SK-N-SH treated with all-trans-retinoic acid at 6 μM for 48 hours (cell line): ENCODE measurements at regions not wholly inside any gene's neighbourhood (a gene's known extent, or its start where the extent isn't known, plus 50 kb on each side); places are given as distances from the start of the nearest gene placed in this dataset.

ENCODE experiments used
- ATAC-seq: fragments of 200-7000 bp; cut with Tn5 transposase; 3 replicates; pipeline ENCODE4 v1.9.1; 2020; ENCODE audit warnings: mild to moderate bottlenecking, moderate library complexity
- ARNTL ChIP-seq: fragments of 450-650 bp; formaldehyde crosslinking; IDR thresholded peaks from 2 replicates; pipeline ENCODE4 v1.5.0; 2020; ENCODE audit warnings: low read depth, mild to moderate bottlenecking, moderate library complexity, borderline replicate concordance
- BACH2 ChIP-seq: fragments of 250-450 bp; sonication (Bioruptor Pico); IDR thresholded peaks from 2 replicates; pipeline ENCODE4 v1.9.0; 2021; ENCODE audit warnings: mild to moderate bottlenecking, borderline replicate concordance
- CSDC2 ChIP-seq: fragments of 250-450 bp; sonication (Bioruptor Pico); IDR thresholded peaks from 2 replicates; pipeline ENCODE4 v1.5.0; 2020; ENCODE audit warnings: mild to moderate bottlenecking, moderate library complexity
- CSRNP3 ChIP-seq: fragments of 250-450 bp; sonication (Bioruptor Pico); IDR thresholded peaks from 2 replicates; pipeline ENCODE4 v1.5.1; 2021; ENCODE audit warnings: mild to moderate bottlenecking, moderate library complexity
- ESRRG ChIP-seq: fragments of 250-450 bp; sonication (Bioruptor Pico); IDR thresholded peaks from 2 replicates; pipeline ENCODE4 v1.6.1; 2021; ENCODE audit warnings: mild to moderate bottlenecking
- GLIS3 ChIP-seq: fragments of 250-450 bp; sonication (Bioruptor Pico); IDR thresholded peaks from 2 replicates; pipeline ENCODE4 v1.5.0; 2020; ENCODE audit warnings: mild to moderate bottlenecking, moderate library complexity
- ISL1 ChIP-seq: fragments of 250-450 bp; sonication (Bioruptor Pico); IDR thresholded peaks from 2 replicates; pipeline ENCODE4 v2.1.2; 2022; ENCODE audit warnings: mild to moderate bottlenecking, moderate library complexity
- OSR1 ChIP-seq: fragments of 250-450 bp; sonication (Bioruptor Pico); IDR thresholded peaks from 2 replicates; pipeline ENCODE4 v1.8.0; 2022; ENCODE audit warnings: moderate library complexity, mild to moderate bottlenecking, inconsistent platforms
- POU6F1 ChIP-seq: fragments of 250-450 bp; sonication (Bioruptor Pico); IDR thresholded peaks from 2 replicates; pipeline ENCODE4 v1.8.0; 2021; ENCODE audit warnings: low read depth, mild to moderate bottlenecking, moderate library complexity, borderline replicate concordance
- PPARA ChIP-seq: fragments of 250-450 bp; sonication (Bioruptor Pico); IDR thresholded peaks from 2 replicates; pipeline ENCODE4 v1.5.0; 2020; ENCODE audit warnings: mild to moderate bottlenecking, borderline replicate concordance
- RARB ChIP-seq: fragments of 250-450 bp; sonication (Bioruptor Pico); IDR thresholded peaks from 2 replicates; pipeline ENCODE4 v1.8.0; 2021; ENCODE audit warnings: mild to moderate bottlenecking, moderate library complexity
- SNAI2 ChIP-seq: fragments of 250-450 bp; sonication (Bioruptor Pico); IDR thresholded peaks from 2 replicates; pipeline ENCODE4 v1.5.0; 2020; ENCODE audit warnings: mild to moderate bottlenecking, moderate library complexity
- TCF4 ChIP-seq: fragments of 250-450 bp; sonication (Bioruptor Pico); IDR thresholded peaks from 2 replicates; pipeline ENCODE4 v1.8.0; 2021; ENCODE audit warnings: mild to moderate bottlenecking, moderate library complexity, borderline replicate concordance
- TOX ChIP-seq: fragments of 250-450 bp; sonication (Bioruptor Pico); IDR thresholded peaks from 2 replicates; pipeline ENCODE4 v1.8.0; 2021; ENCODE audit warnings: mild to moderate bottlenecking, moderate library complexity, borderline replicate concordance
- TSHZ2 ChIP-seq: fragments of 250-450 bp; sonication (Bioruptor Pico); IDR thresholded peaks from 2 replicates; pipeline ENCODE4 v1.5.0; 2020; ENCODE audit warnings: mild to moderate bottlenecking, moderate library complexity
- ZC3H10 ChIP-seq: fragments of 250-450 bp; sonication (Bioruptor Pico); IDR thresholded peaks from 2 replicates; pipeline ENCODE4 v1.5.1; 2021; ENCODE audit warnings: mild to moderate bottlenecking, moderate library complexity
- ZFP3 ChIP-seq: fragments of 250-450 bp; sonication (Bioruptor Pico); IDR thresholded peaks from 2 replicates; pipeline ENCODE4 v1.5.0; 2020; ENCODE audit warnings: mild to moderate bottlenecking, moderate library complexity
- ZFP30 ChIP-seq: fragments of 450-650 bp; formaldehyde crosslinking; IDR thresholded peaks from 2 replicates; pipeline ENCODE4 v1.5.0; 2022; ENCODE audit warnings: mild to moderate bottlenecking, moderate library complexity
- ZNF565 ChIP-seq: fragments of 450-650 bp; formaldehyde crosslinking; conservative IDR thresholded peaks from 2 replicates; pipeline ENCODE4 v1.5.0; 2020; ENCODE audit warnings: low read depth, mild to moderate bottlenecking, moderate library complexity
- ZNF70 ChIP-seq: fragments of 450-650 bp; formaldehyde crosslinking; IDR thresholded peaks from 2 replicates; pipeline ENCODE4 v1.5.0; 2020; ENCODE audit warnings: mild to moderate bottlenecking, moderate library complexity
- ZNF8 ChIP-seq: fragments of 450-650 bp; formaldehyde crosslinking; IDR thresholded peaks from 2 replicates; pipeline ENCODE4 v1.5.0; 2020; ENCODE audit warnings: mild to moderate bottlenecking, moderate library complexity
- TF ChIP-seq, protein P1 (sequence below): fragments of 250-450 bp; sonication (Bioruptor Pico); IDR thresholded peaks from 2 replicates; pipeline ENCODE4 v1.8.0; 2020; ENCODE audit warnings: mild to moderate bottlenecking, moderate library complexity, borderline replicate concordance

- no peak for TF ChIP-seq TSHZ2
- no peak for TF ChIP-seq BACH2 (CRISPR knock-in tag)
- TF ChIP-seq GLIS3 = no peak
- no peak for TF ChIP-seq ARNTL (CRISPR knock-in tag)
- no peak for TF ChIP-seq PPARA (CRISPR knock-in tag)
- TF ChIP-seq ZC3H10 (CRISPR knock-in tag) = no peak
- TF ChIP-seq ISL1 (CRISPR knock-in tag) = no peak
- no peak for TF ChIP-seq CSRNP3
- no peak for TF ChIP-seq ZFP3 (CRISPR knock-in tag)
- no peak for TF ChIP-seq ZNF565
- TF ChIP-seq TCF4 = no peak
- no peak for TF ChIP-seq ZNF8 (CRISPR knock-in tag)
- no peak for TF ChIP-seq CSDC2 (CRISPR knock-in tag)
- TF ChIP-seq, protein P1, sequence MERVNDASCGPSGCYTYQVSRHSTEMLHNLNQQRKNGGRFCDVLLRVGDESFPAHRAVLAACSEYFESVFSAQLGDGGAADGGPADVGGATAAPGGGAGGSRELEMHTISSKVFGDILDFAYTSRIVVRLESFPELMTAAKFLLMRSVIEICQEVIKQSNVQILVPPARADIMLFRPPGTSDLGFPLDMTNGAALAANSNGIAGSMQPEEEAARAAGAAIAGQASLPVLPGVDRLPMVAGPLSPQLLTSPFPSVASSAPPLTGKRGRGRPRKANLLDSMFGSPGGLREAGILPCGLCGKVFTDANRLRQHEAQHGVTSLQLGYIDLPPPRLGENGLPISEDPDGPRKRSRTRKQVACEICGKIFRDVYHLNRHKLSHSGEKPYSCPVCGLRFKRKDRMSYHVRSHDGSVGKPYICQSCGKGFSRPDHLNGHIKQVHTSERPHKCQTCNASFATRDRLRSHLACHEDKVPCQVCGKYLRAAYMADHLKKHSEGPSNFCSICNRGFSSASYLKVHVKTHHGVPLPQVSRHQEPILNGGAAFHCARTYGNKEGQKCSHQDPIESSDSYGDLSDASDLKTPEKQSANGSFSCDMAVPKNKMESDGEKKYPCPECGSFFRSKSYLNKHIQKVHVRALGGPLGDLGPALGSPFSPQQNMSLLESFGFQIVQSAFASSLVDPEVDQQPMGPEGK (CRISPR knock-in tag) = no peak
- no peak for TF ChIP-seq RARB (CRISPR knock-in tag)
- no peak for TF ChIP-seq OSR1
- TF ChIP-seq ZFP30 (CRISPR knock-in tag) = no peak
- ATAC-seq = no peak
These were observed 438.7 kb downstream of the BCKDHB start for GRCh38 chr6:80544976-80545722.

- ATAC-seq = peak; percentile 11; the same call in 2 of the 3 replicates
- TF ChIP-seq ZNF565 (no peak), BACH2 (CRISPR knock-in tag) (no peak), ZFP30 (CRISPR knock-in tag) (no peak), SNAI2 (CRISPR knock-in tag) (no peak)
These were observed 438.1 kb downstream of the BCKDHB start for GRCh38 chr6:80544555-80544954.

DNA sequence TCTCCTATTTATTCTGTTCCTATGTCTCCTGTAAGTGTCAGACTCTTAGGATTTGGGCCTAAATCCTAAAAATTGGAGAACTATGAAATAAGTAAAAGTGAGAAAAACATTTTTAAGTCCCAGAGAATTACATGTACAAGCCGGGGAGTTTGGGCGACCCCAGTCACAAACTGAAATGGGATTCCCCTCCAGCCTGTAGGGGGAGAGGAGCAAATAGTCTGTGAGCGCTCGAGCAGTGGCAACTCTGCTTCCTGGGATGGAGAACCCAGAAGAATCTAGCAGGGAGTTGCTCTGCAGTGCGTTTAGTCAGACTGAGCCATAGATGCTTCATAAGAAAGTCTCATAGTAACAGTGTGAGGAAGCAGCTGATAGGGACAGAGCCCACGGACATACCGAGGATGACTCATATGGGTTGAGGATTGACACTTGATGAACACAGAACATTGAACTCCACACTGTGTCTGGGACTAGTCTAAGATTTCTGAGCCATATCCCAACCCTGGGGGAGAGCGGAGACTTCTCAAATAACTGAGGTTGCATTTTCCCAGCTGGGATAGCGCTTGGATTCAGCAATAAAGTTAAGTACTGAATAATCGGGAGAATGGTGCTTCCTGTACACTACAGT is 437.2 kb downstream of the BCKDHB start:
- TF ChIP-seq RARB (CRISPR knock-in tag) (no peak), ZFP3 (CRISPR knock-in tag) (no peak), SNAI2 (CRISPR knock-in tag) (no peak), POU6F1 (CRISPR knock-in tag) (no peak), ISL1 (CRISPR knock-in tag) (no peak), ESRRG (no peak), ARNTL (CRISPR knock-in tag) (no peak), ZC3H10 (CRISPR knock-in tag) (no peak), ZFP30 (CRISPR knock-in tag) (no peak), ZNF70 (CRISPR knock-in tag) (no peak), TOX (CRISPR knock-in tag) (no peak), ZNF565 (no peak)
- ATAC-seq = peak; percentile 78
